ENCODE measurements at regions not wholly inside any gene's neighbourhood (a gene's known extent, or its start where the extent isn't known, plus 50 kb on each side); places are given as distances from the start of the nearest gene placed in this dataset.

GRCh38 chr15:97248376-97248775, 712.1 kb upstream of the ARRDC4 start:
- no peak for TF ChIP-seq YY1 (IDR thresholded peaks at IDR 0.05; ENCODE audit: insufficient read depth, insufficient read length)
- no peak for TF ChIP-seq SUZ12 (IDR thresholded peaks at IDR 0.05; ENCODE audit: extremely low read depth, insufficient read depth, insufficient read length)
- no peak for TF ChIP-seq ZNF274 (IDR thresholded peaks at IDR 0.05; ENCODE audit: low read depth, low read length)
